ENCODE measurements at regions not wholly inside any gene's neighbourhood (a gene's known extent, or its start where the extent isn't known, plus 50 kb on each side); places are given as distances from the start of the nearest gene placed in this dataset.

DNA sequence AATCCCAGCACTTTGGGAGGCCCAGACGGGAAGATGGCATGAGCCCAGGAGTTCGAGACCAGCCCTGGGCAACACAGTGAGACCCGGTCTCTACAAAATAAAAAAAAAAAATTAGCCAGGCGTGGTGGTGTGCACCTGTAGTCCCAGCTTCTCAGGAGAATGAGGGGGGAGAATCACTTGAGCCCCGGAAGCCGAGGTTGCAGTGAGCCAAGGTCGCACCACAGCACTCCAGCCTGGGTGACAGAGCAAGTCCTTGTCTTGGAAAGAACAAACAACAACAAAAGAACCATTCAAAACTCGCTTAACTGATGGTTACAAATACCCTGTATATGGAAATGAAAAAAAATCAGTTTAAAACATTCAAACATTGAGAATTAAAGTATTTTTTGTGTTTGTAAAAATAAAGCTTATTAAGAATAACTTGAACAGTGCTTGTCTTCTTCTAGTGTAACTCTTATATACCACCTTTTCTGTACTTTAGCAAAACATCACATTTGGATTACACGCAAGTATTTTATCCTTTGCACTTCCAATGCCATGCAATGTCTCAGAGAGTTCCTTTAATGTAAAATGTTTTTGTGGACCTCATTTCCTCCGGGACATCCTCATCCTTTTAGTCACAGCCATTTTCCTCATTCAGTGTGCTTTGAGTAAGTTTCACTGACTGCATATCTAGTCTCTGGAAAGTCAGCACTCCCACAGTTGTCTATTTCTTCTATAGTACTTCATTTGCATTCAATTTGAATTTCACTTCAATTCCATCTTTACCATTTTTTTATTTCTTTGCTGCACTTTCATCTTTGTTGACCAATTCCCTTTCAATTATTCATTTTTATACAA, 113.0 kb upstream of the GOLGA8J start:
- TF ChIP-seq, protein P1, sequence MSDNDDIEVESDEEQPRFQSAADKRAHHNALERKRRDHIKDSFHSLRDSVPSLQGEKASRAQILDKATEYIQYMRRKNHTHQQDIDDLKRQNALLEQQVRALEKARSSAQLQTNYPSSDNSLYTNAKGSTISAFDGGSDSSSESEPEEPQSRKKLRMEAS (IDR thresholded peaks at IDR 0.05), result no peak
- TF ChIP-seq TEAD4 (IDR thresholded peaks at IDR 0.05), result no peak

DNA sequence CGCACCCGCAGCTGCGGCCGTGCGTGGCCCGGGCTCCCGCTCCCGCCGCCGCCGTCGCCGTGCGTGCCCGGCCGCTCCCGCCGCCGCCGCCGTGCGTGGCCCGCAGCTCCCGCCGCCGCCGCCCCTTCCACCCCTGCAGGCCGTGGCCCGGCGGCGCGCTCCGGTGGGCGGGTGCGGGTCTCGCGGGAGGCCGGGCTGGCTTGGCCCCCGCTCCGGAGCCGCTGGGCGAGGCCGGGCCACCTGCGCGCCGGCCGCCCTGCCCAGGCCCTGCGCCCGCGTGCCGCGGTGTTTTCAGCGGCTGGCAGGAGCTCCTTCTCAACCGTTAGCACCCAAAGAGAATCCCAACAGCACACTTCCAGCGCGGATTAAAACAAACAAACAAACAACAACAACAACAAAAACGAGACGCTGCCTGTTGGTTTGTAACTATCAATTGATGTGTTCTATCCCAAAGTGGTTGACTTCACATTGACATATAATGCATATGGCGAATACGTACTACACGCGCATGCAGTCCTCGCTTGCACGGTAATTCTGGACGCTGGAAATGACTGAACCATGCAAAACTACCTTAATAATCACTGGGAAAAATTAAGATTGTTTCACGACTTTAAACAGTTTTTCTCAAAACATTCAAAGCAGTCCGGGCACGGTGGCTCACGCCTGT, 113.7 kb upstream of the GOLGA8J start:
- TF ChIP-seq TAF1 (IDR thresholded peaks at IDR 0.05; ENCODE audit: low read depth), result no peak
- TF ChIP-seq RAD21 (IDR thresholded peaks at IDR 0.05; ENCODE audit: low read depth), result no peak
- TF ChIP-seq, protein P1 (IDR thresholded peaks at IDR 0.05), result no peak
- TF ChIP-seq CREB1 (IDR thresholded peaks at IDR 0.05; ENCODE audit: low read depth), result no peak
- TF ChIP-seq NFIC (IDR thresholded peaks at IDR 0.05), result no peak
- TF ChIP-seq EP300 (IDR thresholded peaks at IDR 0.05; ENCODE audit: borderline replicate concordance), result no peak
- no peak for TF ChIP-seq FOXM1 (IDR thresholded peaks at IDR 0.05; ENCODE audit: borderline replicate concordance, low read depth)
- no peak for TF ChIP-seq TCF12 (IDR thresholded peaks at IDR 0.05; ENCODE audit: low read depth)
- TF ChIP-seq, protein P2, sequence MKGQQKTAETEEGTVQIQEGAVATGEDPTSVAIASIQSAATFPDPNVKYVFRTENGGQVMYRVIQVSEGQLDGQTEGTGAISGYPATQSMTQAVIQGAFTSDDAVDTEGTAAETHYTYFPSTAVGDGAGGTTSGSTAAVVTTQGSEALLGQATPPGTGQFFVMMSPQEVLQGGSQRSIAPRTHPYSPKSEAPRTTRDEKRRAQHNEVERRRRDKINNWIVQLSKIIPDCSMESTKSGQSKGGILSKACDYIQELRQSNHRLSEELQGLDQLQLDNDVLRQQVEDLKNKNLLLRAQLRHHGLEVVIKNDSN (IDR thresholded peaks at IDR 0.05), result no peak
- TF ChIP-seq ZBTB7A (IDR thresholded peaks at IDR 0.05; ENCODE audit: low read depth), result no peak
- no peak for TF ChIP-seq YY1 (IDR thresholded peaks at IDR 0.05; ENCODE audit: low read depth)
- no peak for TF ChIP-seq TEAD4 (IDR thresholded peaks at IDR 0.05)
- no peak for TF ChIP-seq EGR1 (IDR thresholded peaks at IDR 0.05)
- TF ChIP-seq, protein P3, sequence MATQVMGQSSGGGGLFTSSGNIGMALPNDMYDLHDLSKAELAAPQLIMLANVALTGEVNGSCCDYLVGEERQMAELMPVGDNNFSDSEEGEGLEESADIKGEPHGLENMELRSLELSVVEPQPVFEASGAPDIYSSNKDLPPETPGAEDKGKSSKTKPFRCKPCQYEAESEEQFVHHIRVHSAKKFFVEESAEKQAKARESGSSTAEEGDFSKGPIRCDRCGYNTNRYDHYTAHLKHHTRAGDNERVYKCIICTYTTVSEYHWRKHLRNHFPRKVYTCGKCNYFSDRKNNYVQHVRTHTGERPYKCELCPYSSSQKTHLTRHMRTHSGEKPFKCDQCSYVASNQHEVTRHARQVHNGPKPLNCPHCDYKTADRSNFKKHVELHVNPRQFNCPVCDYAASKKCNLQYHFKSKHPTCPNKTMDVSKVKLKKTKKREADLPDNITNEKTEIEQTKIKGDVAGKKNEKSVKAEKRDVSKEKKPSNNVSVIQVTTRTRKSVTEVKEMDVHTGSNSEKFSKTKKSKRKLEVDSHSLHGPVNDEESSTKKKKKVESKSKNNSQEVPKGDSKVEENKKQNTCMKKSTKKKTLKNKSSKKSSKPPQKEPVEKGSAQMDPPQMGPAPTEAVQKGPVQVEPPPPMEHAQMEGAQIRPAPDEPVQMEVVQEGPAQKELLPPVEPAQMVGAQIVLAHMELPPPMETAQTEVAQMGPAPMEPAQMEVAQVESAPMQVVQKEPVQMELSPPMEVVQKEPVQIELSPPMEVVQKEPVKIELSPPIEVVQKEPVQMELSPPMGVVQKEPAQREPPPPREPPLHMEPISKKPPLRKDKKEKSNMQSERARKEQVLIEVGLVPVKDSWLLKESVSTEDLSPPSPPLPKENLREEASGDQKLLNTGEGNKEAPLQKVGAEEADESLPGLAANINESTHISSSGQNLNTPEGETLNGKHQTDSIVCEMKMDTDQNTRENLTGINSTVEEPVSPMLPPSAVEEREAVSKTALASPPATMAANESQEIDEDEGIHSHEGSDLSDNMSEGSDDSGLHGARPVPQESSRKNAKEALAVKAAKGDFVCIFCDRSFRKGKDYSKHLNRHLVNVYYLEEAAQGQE (IDR thresholded peaks at IDR 0.05; ENCODE audit: low read depth), result no peak

DNA sequence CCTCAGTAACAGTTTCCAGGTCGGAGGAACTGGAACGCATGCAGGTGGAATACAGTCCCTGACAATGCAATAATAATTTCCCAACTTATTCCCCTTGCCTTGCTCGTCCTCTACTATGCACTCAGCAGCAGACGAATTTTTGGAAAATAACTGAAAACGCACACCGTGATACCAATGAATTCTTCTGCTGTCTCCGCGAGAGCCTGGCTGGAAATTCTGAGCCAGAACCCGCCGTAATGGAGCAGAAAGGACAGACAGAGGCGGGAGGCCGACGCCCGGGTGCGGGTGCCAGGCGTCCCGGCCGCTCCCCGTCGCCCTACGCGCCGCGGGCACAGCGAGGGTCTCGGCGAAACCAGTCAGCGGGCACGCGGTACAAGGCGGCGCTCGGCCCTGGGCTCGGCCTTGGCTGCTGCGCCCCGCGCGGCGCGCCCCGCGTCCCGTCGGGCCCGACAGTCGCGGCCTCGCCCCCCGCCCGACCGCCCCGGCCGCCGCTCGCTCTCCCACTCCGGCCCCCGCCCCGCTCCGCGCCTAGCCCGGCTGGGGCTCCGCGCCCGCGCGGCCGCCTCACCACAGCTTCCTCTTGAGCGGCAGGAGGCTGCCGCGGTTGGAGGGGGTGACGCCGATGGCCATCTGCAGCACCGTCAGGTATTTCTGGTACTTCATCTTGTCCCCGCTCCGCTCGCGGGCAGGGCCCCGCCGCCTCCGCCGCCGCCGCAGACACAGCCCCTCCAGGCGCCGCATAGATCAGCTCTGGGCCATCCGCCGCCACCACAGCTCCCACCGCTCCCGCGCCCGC, 114.5 kb upstream of the GOLGA8J start:
- TF ChIP-seq TEAD4 (IDR thresholded peaks at IDR 0.05), result no peak
- TF ChIP-seq, protein P1 (IDR thresholded peaks at IDR 0.05), result peak; percentile 27; the same call in 1 of the 2 replicates

DNA sequence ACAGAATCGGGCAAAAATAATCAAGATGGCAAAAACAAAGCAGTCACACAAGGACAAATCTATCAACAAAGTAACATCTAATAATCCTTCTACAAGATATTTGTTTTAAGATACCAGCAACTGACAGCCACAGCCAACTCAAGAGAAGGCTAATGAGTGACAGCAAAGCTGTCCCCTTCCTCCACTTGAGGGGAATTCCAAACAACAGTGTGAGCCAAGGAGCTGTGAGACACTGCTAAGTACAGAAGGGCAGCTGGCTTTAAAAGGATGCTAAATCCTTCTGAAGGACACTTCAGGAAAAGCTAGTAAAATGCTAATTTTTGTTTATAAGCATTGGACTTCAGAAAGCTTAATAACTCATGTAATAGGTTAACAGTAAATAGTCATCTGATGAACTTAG, 120.3 kb upstream of the GOLGA8J start:
- TF ChIP-seq TCF12 (IDR thresholded peaks at IDR 0.05; ENCODE audit: low read depth) (no peak), EP300 (IDR thresholded peaks at IDR 0.05; ENCODE audit: borderline replicate concordance) (no peak), YY1 (IDR thresholded peaks at IDR 0.05; ENCODE audit: low read depth) (no peak), TAF1 (IDR thresholded peaks at IDR 0.05; ENCODE audit: low read depth) (no peak)

DNA sequence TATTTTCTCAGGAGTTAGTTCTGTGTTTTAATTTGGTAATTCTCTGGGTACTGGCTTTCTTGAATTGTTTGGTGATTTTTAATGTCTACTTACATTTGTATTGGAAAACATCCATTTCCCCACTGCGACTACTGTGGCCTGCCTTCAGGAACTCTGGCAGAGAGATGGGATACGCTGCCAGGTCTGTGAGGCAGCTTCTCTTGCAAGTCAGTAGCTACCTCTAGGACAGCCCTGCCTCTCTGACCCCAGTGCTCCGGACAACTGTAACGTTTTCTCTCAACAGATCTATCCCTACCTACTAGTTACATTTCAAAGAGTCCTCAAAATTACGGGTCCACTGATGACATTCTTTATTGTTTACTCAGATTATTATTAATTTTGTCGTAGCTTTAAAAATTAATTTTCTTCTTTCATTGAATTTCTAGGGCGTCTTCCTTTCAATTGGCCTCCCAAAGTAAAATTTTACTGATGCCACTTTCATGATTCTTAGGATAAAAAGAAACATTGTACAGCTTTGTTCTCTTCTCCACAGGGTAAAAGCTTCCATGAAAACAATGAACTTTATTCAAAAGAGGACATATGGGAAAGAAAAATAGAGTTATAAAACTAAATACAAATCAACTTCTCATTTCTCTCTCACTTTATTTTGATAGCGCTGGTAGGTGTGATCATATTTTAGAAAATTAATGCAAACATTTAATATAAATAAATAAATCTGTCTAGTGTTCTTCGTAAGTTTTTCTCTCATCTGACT, 123.2 kb upstream of the GOLGA8J start:
- TF ChIP-seq RAD21 (IDR thresholded peaks at IDR 0.05; ENCODE audit: low read depth), result no peak
- TF ChIP-seq YY1 (IDR thresholded peaks at IDR 0.05; ENCODE audit: low read depth), result no peak
- TF ChIP-seq ZBTB7A (IDR thresholded peaks at IDR 0.05; ENCODE audit: low read depth), result no peak

DNA sequence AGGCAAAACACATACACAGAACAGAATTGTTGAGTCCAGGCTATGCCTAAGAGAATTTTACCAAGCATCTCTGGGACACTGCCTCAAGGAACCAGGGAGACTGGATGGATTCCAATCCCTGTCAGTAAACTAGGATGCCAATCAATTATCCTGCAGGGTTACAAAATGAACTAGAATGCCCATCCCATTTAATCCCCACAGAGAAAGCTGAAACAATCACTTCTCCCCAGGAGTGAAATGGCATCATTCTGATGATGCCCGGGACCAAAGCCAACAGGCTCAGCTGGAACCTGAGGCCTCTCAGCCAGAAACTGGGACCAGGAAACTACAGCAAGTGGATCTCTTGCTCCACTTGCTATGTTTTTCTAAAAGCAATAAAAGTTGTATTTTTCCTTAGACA, 130.0 kb upstream of the TJP1 start:
- TF ChIP-seq FOXM1 (IDR thresholded peaks at IDR 0.05; ENCODE audit: borderline replicate concordance, low read depth), result peak; percentile 64; the same call in 1 of the 2 replicates
- TF ChIP-seq, protein P3 (IDR thresholded peaks at IDR 0.05; ENCODE audit: low read depth), result no peak
- TF ChIP-seq ZBTB7A (IDR thresholded peaks at IDR 0.05; ENCODE audit: low read depth), result no peak
- TF ChIP-seq, protein P1 (IDR thresholded peaks at IDR 0.05), result no peak
- TF ChIP-seq NFIC (IDR thresholded peaks at IDR 0.05), result peak; percentile 97
- TF ChIP-seq EGR1 (IDR thresholded peaks at IDR 0.05), result no peak
- TF ChIP-seq TAF1 (IDR thresholded peaks at IDR 0.05; ENCODE audit: low read depth), result no peak
- TF ChIP-seq YY1 (IDR thresholded peaks at IDR 0.05; ENCODE audit: low read depth), result no peak
- TF ChIP-seq, protein P2 (IDR thresholded peaks at IDR 0.05), result no peak
- peak; percentile 83 for TF ChIP-seq TCF12 (IDR thresholded peaks at IDR 0.05; ENCODE audit: low read depth)
- peak; percentile 71 for TF ChIP-seq TEAD4 (IDR thresholded peaks at IDR 0.05)
- TF ChIP-seq EP300 (IDR thresholded peaks at IDR 0.05; ENCODE audit: borderline replicate concordance), result peak; percentile 77
- peak; percentile 84 for TF ChIP-seq CEBPB (IDR thresholded peaks at IDR 0.05)
- TF ChIP-seq RAD21 (IDR thresholded peaks at IDR 0.05; ENCODE audit: low read depth), result no peak
- no peak for TF ChIP-seq CREB1 (IDR thresholded peaks at IDR 0.05; ENCODE audit: low read depth)

All from Ishikawa (cell line).